ENCODE measurements at regions not wholly inside any gene's neighbourhood (a gene's known extent, or its start where the extent isn't known, plus 50 kb on each side); places are given as distances from the start of the nearest gene placed in this dataset.
A peak's percentile ranks its signal among the peaks of the same experiment; 100 is the strongest.
"Not testable (repeated sequence)": the region's sequence is repeated elsewhere in the genome, so short reads cannot be mapped to it uniquely, and the experiment has no call there.

DNA sequence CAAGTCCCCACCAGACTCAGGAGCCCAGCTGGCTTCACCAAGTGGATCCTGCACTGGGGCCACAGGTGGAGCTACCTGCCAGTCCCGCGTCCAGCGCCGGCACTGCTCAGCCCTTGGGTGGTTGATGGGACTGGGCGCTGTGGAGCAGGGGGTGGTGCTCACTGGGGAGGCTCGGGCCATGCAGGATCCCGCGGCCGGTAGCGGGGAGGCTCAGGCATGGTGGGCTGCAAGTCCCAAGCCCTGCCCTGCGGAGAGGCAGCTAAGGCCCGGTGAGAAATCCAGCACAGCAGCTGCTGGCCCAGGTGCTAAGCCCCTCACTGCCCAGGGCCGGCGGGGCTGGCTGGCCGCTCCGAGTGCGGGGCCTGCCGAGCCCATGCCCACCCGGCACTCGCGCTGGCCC, 143.1 kb upstream of the ALDH3B2 start:
- ATAC-seq; DNase-seq; intact Hi-C loops (cut with DNase I): not testable (repeated sequence)

DNA sequence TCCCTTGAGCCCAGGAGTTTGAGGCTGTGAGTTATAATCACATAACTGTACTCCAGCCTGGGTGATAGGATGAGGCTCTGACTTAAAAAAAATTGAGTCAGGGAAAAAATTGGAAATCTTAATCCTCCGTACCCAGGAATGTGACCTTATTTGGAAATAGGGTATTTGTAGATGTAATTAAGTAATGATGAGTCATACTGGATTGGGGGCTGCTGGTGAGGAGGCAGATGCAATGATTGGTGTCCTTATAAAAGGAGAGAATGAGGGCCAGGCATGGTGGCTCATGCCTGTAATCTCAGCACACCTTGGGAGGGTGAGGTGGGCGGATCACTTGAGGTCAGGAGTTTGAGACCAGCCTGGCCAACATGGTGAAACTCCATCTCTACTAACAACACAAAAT, 134.9 kb upstream of the ALDH3B2 start:
- DNase-seq; intact Hi-C loops (cut with DNase I); ATAC-seq: not testable (repeated sequence)

DNA sequence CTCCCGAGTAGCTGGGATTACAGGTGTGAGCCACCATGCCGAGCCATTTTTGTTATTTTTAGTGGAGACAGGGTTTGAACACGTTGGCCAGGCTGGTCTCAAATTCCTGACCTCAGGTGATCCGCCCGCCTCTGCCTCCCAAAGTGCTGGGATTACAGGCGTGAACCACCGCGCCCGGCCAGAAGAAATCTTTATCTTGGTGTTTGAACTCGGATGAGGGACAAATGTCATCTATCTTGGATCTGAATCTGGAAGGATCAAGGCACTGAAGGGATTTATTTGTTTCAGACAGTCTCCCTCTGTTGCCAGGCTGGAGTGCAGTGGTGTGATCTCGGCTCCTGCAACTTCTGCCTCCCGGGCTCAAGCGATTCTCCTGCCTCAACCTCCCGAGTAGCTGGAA, 133.5 kb upstream of the ALDH3B2 start:
- intact Hi-C loops (cut with DNase I); ATAC-seq; DNase-seq: not testable (repeated sequence)

DNA sequence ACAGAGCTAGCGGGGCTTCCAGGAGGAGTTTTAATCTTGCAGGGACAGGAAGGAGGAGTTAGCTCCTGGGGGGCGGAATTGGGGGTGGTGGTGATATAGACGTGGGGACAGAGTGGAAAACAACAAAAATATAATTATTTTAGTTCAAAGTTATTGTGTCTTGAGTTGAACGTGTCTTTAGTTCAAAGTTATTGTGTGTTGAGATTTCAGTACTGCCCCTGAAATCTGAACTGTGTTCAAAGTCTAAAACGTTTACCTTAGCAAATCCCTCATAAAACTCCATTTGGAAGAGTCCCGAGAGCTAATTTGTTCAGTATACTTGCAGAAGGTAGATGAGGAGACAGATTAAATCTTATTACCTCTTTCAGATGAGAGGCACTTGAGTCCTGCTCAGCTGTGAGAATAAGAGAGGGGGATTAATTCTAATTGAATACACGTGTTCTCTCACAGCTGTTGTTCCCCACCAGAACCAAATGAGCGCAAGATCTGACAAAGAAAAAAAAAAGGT, 132.4 kb upstream of the ALDH3B2 start:
- ATAC-seq; DNase-seq; intact Hi-C loops (cut with DNase I): not testable (repeated sequence)

DNA sequence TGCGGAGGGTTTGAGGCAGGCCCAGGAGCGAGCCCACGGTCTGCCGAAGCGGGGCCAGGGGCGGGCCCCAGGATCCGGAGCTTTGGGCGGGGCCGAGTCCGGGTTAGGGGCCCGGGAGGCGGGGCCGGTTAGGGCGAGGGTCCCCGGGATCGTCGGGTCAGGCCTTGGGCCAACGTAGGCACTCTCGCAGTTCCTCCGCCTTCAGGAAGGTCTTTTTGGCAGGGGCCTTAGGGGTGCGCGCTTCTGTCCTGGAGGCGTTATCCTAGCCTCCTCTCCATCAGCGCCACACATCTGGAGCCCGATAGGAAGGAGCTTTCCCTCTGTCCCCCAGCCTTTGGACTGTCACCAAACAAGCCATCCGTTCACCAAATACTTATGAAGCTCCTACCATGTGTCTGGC, 131.8 kb upstream of the ALDH3B2 start:
- intact Hi-C loops (cut with DNase I); ATAC-seq: not testable (repeated sequence)
- peak; percentile 41 for DNase-seq

DNA sequence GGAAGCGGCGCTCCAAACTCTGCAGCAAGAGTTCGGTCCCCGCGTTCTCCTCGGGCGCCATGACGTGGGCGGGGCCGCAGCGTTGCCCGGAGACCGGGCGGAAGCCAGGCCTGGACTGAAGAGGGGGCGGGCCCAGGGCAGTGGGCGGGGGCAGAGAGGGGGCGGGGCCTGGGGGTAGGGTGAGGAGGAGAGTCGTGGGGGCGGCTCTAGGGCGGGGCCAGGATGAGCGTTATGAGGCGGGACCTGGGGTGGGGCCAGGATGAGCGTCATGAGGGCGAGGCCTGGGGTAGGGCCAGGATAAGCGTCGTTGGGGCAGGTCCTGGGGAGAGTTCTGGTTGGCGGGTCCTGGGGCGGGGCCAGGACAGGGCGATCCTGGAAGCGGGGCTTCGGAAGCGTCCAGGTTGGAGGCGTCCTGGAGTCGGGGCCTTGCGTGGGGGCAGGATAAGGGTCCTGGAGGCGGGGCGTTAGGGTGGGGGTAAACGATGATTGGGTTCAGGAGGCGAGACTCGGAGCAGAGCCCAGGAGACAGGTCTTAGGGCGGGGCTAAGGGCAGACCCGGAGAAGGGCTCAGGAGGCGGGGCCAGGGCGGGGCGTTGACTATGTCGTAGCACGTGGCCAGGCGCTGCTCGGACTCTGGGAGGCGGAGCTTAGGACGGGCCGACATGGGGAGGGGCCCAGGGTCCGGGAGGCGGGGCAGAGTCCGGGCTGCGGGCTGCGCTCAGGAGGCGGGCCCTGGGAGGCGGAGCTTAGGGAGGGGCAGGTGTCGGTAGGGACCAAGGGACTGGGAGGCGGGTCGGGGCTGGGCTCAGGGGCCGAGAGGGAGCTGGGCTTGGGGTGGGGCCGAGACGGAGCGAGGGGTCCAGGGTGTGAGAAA, 131.1 kb upstream of the ALDH3B2 start:
- intact Hi-C loops (cut with DNase I), result not testable (repeated sequence)
- DNase-seq (peak; percentile 99), ATAC-seq (peak; percentile 100)

DNA sequence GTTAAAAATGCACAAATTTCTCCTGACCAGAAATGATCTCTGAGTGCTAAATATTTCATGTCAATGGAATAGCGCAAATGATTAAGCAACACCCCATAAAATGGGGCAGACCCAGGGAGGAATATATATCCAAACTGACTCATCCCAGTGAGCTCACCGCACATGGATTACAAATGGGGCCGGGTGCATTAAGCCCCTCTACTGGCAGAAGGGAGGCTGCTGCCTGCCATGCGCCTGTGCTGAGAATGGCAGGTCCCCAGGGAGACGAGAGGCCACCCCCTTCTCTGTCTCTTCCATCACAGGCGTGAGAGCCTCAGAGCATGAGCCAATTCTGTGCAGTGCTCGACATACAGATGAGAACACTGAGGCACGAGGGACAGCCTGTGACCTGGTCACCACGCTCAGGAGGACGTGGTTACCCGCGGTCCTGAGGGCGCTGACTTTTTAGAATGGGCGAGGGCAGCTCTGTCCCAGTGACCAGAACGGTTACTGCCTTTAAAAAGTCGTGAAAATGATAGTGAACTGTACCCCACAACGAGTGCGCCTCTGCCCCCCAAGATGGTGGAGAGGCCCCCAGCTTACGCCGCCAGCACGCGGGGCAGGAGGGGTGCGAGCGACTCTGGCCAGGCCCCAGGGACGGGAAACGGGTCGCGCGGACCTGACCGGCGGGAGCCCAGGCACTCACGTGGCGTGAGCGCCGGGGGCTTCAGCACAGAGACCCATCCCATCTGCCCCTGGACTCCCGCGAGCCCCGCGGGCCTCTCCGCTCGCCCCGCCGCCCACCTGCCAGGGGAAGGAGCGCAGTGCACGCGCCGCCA, 130.2 kb upstream of the ALDH3B2 start:
- ATAC-seq; DNase-seq; intact Hi-C loops (cut with DNase I): not testable (repeated sequence)

DNA sequence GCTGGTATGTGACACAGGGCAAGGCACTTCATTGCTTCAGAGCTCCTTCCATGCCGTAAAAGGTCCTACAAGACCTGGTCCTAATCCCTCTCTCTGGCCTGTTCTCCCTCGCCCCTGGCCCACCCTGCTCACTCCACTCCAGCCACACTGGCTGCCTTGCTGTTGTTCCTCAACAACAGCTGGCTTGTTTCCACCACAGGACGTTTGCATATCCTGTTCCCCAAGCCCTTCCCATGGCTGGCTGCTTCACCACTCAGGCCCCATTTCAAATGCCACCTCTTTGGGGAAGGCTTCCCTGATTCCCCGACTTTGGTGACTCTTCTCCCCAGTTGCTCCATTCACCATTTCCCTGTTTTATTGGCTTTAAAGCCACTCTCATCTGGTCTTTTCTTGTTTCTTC, 129.1 kb upstream of the ALDH3B2 start:
- DNase-seq; intact Hi-C loops (cut with DNase I); ATAC-seq: not testable (repeated sequence)

DNA sequence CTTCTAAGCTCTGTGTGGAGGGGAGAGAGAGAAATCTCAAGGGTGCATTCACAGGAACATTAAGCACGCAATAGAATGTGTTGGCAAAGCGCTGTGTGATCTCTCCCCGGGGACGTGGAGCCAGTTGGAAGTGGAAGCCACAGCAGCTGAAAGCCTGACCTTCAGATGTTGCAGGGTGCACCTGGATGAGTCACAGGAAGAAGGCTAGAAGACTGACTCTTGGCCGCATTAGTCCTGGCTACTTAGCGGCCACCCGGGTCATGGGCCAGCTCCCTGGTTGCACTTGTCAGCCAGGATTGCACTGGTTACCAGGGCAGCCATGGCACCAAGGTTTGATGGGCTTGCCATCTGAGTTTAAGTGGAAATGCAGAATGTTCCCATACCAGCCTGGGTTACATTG, 128.6 kb upstream of the ALDH3B2 start:
- ATAC-seq; DNase-seq; intact Hi-C loops (cut with DNase I): not testable (repeated sequence)

DNA sequence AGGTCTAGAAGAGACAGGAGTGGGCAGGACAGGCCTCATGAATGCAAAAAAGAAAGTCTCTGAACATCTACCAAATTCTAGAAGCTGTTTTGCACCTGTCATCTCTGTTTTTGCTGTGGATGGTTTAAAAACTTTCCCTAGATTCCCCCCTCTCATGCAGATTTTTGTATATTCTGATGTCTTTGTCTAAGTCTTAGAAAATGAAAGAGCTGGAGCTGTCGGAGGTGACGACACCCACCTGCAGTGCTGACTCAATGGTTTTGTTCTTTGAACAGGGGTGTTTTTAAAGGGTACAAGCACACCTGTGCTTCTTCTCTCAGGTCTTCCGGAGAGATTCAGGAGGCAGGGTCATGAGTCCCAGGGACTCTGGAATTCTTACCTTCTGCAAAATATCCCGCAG, 128.2 kb upstream of the ALDH3B2 start:
- DNase-seq; ATAC-seq; intact Hi-C loops (cut with DNase I): not testable (repeated sequence)

DNA sequence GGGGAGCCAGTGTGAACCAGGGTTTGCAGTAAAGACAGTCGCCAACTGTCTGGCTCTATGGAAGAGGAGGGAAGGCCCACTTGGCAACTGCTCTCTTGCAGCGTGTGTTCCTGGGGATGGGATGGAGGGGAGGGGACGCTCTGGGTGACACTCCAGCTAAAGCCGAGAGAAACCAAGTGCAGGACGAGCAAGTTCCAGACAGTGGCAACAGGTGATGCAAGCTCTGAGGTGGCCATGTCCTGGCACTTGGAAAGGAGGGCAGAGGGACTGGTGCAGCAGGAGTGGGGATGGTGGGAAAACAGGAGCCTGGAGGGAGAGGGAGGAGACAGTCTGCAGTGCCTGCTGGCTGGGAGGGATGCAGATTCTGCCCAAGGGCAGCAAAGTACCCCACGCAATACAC, 127.0 kb upstream of the ALDH3B2 start:
- intact Hi-C loops (cut with DNase I); ATAC-seq; DNase-seq: not testable (repeated sequence)

DNA sequence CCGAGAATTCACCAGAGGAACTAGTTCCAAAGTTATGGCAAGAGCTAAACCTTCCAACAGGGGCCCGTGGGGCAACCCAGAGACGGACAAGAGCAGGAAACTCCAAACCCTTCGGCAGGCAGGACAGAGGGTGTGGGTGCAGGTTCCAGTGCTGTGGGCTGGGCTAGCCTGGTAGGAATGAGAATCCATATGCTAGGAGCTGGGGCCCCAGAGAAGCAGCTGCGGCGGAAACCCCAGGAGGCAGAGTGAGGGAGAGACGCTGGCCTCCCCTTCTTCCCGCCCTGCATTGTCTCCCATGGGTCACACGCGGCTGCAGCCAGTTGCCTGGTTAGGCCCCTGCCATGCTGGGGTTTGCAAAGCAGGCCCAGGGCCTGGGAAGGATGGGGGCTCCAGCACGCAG, 126.2 kb upstream of the ALDH3B2 start:
- DNase-seq; ATAC-seq; intact Hi-C loops (cut with DNase I): not testable (repeated sequence)

DNA sequence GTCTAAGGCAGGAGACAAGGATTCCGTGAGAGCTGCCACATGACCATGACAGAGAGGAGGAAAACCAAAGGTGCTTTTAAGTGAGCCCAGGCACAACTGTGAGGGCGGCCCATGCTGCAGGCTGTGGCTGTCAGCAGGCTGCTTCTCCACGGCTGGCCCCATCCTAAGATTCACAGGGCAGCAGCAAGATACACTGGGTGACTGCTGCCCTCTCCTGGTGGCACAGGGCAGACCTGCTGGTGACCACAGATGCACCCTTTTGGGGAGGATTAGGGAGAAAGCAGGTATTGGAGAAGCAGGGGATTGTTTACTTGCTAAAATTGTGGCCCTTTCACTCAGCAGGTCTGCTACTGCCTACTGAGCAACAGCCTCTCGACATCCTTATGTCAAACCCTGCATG, 125.4 kb upstream of the ALDH3B2 start:
- intact Hi-C loops (cut with DNase I); DNase-seq; ATAC-seq: not testable (repeated sequence)

DNA sequence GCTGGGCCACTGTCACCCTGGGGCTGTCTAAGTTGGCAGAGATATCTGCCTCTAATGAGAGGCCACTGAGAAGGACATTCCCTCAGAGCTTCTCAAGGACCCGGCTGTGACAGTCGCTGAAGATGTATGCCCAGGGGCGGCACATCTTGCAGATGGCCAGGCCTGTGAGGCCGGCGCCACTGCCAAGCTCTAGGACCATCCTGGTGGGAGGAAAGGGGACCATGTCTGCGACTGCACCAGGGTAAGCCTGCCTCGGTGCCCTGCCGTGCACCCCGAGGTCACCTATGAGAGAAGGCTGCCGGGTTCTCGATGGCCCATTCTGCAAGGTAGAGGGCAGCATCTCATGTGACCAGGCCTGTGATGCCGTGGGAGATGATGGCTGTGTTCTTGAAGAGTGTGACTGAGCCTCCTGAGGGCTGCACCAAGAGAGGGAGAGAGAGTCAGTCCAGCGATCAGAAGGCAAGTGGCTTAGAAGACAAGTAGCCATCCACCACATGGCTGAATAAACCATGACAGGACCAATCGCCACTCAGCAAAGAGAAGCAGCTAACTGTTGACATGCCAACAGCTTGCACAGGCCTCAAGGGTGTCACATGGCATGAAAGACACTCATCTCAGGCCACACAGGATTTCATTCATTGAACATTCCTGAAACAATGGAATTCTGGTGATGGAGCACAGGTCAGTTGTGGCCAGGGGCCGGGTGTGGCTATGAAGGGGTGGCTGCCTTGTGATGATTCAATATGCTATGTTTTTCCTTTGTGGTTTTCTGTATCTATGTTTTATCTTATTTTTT, 123.5 kb upstream of the ALDH3B2 start:
- intact Hi-C loops (cut with DNase I); DNase-seq; ATAC-seq: not testable (repeated sequence)

DNA sequence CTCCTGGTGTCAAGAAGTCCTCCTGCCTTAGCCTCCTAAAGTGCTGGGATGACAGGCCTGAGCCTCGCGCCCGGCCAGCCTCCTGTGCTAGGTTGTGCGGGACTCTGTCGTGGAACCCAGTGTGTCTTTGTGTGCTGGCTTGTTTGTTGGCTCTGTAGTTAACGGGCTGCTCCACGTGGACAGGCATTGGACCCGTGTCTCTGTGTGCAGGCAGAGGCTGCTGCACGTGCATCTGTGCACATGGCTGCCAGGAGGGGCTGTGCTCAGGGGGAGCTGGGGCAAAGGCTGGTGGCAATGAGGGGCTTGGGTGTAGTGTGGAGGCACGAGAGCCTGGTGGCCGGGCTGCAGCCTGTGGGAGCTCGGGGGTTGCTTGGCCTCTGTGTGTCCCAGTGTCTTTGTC, 121.3 kb upstream of the ALDH3B2 start:
- ATAC-seq (no peak), DNase-seq (no peak)
- intact Hi-C loops (cut with DNase I), result no loop called here

DNA sequence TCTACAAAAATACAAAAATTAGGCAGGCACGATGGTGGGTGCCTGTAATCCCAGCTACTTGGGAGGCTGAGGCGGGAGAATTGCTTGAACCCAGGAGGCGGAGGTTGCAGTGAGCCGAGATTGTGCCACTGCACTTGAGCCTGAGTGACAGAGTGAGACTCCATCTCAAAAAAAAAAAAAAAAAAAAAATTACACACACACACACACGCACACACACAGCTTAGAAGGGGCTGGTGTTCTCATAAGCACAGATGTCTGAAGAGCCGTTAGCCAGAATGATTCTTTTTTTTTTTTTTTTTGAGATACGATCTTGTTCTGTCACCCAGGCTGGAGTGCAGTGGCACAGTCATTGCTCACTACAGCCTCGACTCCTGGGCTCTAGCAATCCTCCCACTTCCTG, 119.3 kb upstream of the ALDH3B2 start:
- intact Hi-C loops (cut with DNase I), result not testable (repeated sequence)

DNA sequence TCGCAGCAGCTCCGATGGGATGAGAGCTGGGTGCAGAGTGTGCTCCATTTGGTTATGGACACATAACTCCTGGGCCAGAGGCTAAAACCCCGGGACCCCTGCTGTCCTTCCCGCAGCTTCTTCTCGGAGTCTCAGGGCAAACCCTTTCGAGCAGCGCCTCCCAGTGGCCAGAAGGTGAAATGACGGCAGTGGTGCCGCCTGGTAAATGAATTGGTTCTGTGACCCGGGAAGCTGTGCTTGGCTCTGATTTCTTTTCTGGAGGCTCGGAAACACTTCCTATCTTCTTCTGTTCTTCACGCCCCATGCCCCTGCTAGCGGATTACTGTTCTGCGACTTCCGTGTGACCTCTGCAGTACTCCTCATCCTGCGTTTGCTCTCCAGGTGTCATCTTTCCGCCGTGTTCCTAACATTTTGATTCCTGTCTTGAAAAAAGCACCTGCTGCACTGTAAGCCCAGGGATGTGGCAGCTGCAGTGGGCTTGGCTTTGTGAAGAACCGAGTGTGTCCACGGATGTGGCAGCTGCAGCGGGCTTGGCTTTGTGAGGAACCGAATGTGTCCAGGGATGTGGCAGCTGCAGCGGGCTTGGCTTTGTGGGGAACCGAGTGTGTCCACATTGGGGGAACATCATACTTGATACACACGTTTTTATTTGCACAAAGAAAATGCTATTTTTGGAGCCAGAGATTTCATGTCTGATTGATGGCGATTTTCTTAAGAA, 118.0 kb upstream of the ALDH3B2 start:
- intact Hi-C loops (cut with DNase I); DNase-seq: not testable (repeated sequence)

More for the DNA sequence above, 119.3 kb upstream of the ALDH3B2 start:
- not testable (repeated sequence) for ATAC-seq, DNase-seq

DNA sequence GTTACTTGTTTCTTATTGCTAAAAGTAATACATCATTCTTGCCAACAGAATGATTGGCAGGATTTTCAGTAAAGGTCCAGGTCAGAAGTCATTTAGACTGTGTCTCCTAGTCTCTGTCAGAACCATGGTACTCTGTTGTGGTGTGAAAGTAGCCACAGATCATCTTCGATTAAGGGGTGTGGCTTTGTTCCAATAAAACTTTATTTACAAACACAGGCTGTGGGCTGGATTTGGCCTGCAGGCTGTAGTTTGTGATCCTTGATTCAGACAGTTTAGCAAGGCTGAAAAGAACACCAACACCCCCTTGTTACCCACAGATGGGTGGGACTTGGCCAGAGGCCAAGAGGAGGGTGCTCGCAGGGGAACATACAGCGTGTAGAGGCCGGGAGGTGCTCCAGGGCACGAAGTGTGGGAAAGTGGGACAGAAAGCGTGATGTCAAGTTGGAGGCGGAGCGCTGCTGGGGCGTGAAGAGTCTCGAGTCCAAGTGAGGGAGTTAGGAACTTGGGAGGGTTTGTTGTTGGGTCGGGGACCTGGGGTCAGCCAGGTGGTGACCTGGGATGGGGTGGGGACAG, 117.3 kb upstream of the ALDH3B2 start:
- DNase-seq; ATAC-seq; intact Hi-C loops (cut with DNase I): not testable (repeated sequence)

More for the DNA sequence above, 118.0 kb upstream of the ALDH3B2 start:
- ATAC-seq, result not testable (repeated sequence)

All from left cardiac atrium (tissue), 4 donors.